GM12892 (cell line): ENCODE measurements at regions not wholly inside any gene's neighbourhood (a gene's known extent, or its start where the extent isn't known, plus 50 kb on each side); places are given as distances from the start of the nearest gene placed in this dataset.

Source experiments
- POLR2A ChIP-seq: IDR thresholded peaks from 2 replicates; pipeline ENCODE4 v1.6.1; 2011; ENCODE audit warnings: low read depth, low read length, control low read depth
- POLR2AphosphoS5 ChIP-seq: IDR thresholded peaks from 2 replicates; pipeline ENCODE4 v1.6.1; 2011; ENCODE audit warnings: low read depth, low read length, control low read depth
- TAF1 ChIP-seq: IDR thresholded peaks from 2 replicates; pipeline ENCODE4 v1.6.1; 2011; ENCODE audit warnings: low read depth, mild to moderate bottlenecking, control low read depth, low read length, borderline replicate concordance

DNA sequence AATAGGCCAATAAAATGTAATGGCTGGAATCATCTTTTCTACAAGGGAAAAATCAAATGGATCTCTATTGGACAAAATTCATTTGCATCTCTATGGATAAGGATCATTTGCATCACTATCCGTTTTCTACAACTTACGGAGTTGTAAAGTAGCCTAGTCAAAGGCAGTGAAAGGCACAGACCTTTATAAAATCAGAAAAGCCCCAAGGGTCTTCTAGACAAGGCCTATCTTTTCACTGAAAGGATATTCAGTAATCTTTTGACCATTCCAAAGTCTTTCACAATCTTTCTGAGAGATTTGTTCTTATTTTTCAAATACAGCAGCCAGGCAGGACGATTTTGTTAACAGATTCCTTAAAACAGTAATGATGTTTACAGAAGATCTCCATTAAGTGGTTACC, 119.5 kb upstream of the JADE1 start:
- no peak for TF ChIP-seq POLR2AphosphoS5
- TF ChIP-seq POLR2A: no peak
- TF ChIP-seq TAF1: no peak
